ENCODE measurements at regions not wholly inside any gene's neighbourhood (a gene's known extent, or its start where the extent isn't known, plus 50 kb on each side); places are given as distances from the start of the nearest gene placed in this dataset.

DNA sequence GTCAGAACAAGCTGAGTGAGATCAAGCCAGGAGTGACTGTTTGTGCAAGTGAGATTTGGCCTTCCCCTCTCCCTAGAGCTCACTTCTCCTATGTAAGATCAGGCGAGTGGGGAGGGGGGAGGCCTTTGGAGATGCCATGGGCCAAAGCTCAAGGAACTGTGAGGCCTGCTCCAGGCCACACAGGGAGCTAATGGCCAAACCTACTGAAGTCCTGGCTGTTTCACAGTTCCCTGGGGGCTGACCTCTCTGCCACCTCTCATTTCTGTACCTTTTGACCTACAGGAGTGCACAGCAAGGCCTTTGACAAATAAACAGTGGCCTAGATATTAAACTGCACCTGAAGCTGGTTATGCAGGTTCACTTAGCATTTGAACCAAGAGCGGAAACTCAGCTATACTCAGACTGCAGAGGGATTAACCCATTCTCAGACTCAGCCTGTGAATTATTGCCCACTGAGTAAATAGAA, 235.0 kb upstream of the NT5C1B start:
- H3K36me3 ChIP-seq (ENCODE audit: control insufficient read depth, insufficient read depth, low read length), result no peaks in the 10 kb centered on the region
- BruUV-seq (replicated peaks), result no TSS peak
- H3K9me3 ChIP-seq (replicated peaks; ENCODE audit: control insufficient read depth, insufficient read depth, low read depth, low read length), result no peaks in the 10 kb centered on the region
- no peak for TF ChIP-seq YBX1 (IDR thresholded peaks at IDR 0.05)
- TF ChIP-seq, protein P1, sequence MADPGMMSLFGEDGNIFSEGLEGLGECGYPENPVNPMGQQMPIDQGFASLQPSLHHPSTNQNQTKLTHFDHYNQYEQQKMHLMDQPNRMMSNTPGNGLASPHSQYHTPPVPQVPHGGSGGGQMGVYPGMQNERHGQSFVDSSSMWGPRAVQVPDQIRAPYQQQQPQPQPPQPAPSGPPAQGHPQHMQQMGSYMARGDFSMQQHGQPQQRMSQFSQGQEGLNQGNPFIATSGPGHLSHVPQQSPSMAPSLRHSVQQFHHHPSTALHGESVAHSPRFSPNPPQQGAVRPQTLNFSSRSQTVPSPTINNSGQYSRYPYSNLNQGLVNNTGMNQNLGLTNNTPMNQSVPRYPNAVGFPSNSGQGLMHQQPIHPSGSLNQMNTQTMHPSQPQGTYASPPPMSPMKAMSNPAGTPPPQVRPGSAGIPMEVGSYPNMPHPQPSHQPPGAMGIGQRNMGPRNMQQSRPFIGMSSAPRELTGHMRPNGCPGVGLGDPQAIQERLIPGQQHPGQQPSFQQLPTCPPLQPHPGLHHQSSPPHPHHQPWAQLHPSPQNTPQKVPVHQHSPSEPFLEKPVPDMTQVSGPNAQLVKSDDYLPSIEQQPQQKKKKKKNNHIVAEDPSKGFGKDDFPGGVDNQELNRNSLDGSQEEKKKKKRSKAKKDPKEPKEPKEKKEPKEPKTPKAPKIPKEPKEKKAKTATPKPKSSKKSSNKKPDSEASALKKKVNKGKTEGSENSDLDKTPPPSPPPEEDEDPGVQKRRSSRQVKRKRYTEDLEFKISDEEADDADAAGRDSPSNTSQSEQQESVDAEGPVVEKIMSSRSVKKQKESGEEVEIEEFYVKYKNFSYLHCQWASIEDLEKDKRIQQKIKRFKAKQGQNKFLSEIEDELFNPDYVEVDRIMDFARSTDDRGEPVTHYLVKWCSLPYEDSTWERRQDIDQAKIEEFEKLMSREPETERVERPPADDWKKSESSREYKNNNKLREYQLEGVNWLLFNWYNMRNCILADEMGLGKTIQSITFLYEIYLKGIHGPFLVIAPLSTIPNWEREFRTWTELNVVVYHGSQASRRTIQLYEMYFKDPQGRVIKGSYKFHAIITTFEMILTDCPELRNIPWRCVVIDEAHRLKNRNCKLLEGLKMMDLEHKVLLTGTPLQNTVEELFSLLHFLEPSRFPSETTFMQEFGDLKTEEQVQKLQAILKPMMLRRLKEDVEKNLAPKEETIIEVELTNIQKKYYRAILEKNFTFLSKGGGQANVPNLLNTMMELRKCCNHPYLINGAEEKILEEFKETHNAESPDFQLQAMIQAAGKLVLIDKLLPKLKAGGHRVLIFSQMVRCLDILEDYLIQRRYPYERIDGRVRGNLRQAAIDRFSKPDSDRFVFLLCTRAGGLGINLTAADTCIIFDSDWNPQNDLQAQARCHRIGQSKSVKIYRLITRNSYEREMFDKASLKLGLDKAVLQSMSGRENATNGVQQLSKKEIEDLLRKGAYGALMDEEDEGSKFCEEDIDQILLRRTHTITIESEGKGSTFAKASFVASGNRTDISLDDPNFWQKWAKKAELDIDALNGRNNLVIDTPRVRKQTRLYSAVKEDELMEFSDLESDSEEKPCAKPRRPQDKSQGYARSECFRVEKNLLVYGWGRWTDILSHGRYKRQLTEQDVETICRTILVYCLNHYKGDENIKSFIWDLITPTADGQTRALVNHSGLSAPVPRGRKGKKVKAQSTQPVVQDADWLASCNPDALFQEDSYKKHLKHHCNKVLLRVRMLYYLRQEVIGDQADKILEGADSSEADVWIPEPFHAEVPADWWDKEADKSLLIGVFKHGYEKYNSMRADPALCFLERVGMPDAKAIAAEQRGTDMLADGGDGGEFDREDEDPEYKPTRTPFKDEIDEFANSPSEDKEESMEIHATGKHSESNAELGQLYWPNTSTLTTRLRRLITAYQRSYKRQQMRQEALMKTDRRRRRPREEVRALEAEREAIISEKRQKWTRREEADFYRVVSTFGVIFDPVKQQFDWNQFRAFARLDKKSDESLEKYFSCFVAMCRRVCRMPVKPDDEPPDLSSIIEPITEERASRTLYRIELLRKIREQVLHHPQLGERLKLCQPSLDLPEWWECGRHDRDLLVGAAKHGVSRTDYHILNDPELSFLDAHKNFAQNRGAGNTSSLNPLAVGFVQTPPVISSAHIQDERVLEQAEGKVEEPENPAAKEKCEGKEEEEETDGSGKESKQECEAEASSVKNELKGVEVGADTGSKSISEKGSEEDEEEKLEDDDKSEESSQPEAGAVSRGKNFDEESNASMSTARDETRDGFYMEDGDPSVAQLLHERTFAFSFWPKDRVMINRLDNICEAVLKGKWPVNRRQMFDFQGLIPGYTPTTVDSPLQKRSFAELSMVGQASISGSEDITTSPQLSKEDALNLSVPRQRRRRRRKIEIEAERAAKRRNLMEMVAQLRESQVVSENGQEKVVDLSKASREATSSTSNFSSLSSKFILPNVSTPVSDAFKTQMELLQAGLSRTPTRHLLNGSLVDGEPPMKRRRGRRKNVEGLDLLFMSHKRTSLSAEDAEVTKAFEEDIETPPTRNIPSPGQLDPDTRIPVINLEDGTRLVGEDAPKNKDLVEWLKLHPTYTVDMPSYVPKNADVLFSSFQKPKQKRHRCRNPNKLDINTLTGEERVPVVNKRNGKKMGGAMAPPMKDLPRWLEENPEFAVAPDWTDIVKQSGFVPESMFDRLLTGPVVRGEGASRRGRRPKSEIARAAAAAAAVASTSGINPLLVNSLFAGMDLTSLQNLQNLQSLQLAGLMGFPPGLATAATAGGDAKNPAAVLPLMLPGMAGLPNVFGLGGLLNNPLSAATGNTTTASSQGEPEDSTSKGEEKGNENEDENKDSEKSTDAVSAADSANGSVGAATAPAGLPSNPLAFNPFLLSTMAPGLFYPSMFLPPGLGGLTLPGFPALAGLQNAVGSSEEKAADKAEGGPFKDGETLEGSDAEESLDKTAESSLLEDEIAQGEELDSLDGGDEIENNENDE (IDR thresholded peaks at IDR 0.05; ENCODE audit: low read depth, low read length), result no peak
- TF ChIP-seq PHF21A (IDR thresholded peaks at IDR 0.05; ENCODE audit: borderline replicate concordance, low read depth), result no peak
- no peak for TF ChIP-seq XRCC4 (IDR thresholded peaks at IDR 0.05; ENCODE audit: extremely low read depth, insufficient read depth, insufficient read length)
- no peak for TF ChIP-seq TBP (optimal IDR thresholded peaks at IDR 0.05; ENCODE audit: low read depth, low read length)
- no peak for TF ChIP-seq RB1 (IDR thresholded peaks at IDR 0.05; ENCODE audit: low read depth)
- TF ChIP-seq HDGF (IDR thresholded peaks at IDR 0.05), result no peak
- TF ChIP-seq ZNF384 (IDR thresholded peaks at IDR 0.05; ENCODE audit: low read depth, low read length), result no peak
- TF ChIP-seq TRIM24 (IDR thresholded peaks at IDR 0.05), result no peak
- ChIA-PET CTCF (ENCODE audit: low intra/inter-chr PET ratio) (no interaction called here), POLR2A (no interaction called here)
- no peak overlapping the region for H3K4me3 ChIP-seq
- FAIRE-seq (no peak), ATAC-seq (no peak), DNase-seq (ENCODE audit: extremely low read depth in 1 of 4, low spot score in 3 of 4) (no peak)
- H3K79me2 ChIP-seq (ENCODE audit: control insufficient read depth, insufficient read depth, low read length), result no peaks in the 10 kb centered on the region
- intact Hi-C loops (cut with micrococcal nuclease), result no loop called here
- H3K27ac ChIP-seq (ENCODE audit: extremely low read depth, low read depth, low read length), result no peak overlapping the region
- in situ Hi-C loops (cut with MboI), result no loop called here
- WGBS (ENCODE audit: insufficient coverage, low coverage, missing lambda C conversion rate), result 0% methylated on average over 2 of the region's 2 CpGs
- H3K27me3 ChIP-seq (ENCODE audit: control insufficient read depth in 2 of 2, insufficient read depth in 2 of 2, low read length in 2 of 2), result no peaks in the 10 kb centered on the region
- no peak overlapping the region for H2AFZ ChIP-seq (ENCODE audit: low read depth, low read length)
- H3K4me1 ChIP-seq (replicated peaks in 1 of 2; ENCODE audit: control insufficient read depth in 2 of 2, insufficient read depth in 2 of 2, low read length in 2 of 2), result no peaks in the 10 kb centered on the region
- H3K9ac ChIP-seq (ENCODE audit: insufficient read depth in 1 of 2, low read depth in 2 of 2, low read length in 2 of 2), result no peak overlapping the region
- no peaks in the 10 kb centered on the region for H3K9me1 ChIP-seq (ENCODE audit: control insufficient read depth, insufficient read depth, low read length)
- no peak overlapping the region for H3K4me2 ChIP-seq (ENCODE audit: insufficient read depth, low read length)
- H4K20me1 ChIP-seq (replicated peaks; ENCODE audit: control insufficient read depth, insufficient read depth, low read length), result no peaks in the 10 kb centered on the region
